ENCODE measurements at regions not wholly inside any gene's neighbourhood (a gene's known extent, or its start where the extent isn't known, plus 50 kb on each side); places are given as distances from the start of the nearest gene placed in this dataset.

DNA sequence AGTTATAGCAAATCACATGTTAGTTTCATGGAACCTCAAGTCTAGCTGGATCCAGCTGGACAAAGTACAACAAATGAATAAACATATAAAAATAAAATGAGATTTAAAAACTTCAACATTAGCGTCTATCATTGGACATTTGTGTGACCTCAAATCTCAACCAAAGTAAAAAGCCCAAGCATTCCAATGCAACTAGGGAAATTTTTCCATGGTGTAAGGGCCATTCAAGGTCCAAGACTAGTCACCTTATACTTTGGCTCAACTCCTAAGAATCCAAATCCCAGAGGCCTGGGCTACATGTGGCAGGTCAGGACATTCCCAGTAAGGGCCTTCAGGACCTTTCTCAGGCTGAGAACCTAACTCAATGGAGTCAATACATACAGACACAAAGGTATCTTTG is 137.4 kb upstream of the DMAC1 start:
- TF ChIP-seq POLR2A (IDR thresholded peaks at IDR 0.05; ENCODE audit: extremely low read depth, insufficient read length): no peak
- TF ChIP-seq, protein P1, sequence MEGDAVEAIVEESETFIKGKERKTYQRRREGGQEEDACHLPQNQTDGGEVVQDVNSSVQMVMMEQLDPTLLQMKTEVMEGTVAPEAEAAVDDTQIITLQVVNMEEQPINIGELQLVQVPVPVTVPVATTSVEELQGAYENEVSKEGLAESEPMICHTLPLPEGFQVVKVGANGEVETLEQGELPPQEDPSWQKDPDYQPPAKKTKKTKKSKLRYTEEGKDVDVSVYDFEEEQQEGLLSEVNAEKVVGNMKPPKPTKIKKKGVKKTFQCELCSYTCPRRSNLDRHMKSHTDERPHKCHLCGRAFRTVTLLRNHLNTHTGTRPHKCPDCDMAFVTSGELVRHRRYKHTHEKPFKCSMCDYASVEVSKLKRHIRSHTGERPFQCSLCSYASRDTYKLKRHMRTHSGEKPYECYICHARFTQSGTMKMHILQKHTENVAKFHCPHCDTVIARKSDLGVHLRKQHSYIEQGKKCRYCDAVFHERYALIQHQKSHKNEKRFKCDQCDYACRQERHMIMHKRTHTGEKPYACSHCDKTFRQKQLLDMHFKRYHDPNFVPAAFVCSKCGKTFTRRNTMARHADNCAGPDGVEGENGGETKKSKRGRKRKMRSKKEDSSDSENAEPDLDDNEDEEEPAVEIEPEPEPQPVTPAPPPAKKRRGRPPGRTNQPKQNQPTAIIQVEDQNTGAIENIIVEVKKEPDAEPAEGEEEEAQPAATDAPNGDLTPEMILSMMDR (IDR thresholded peaks at IDR 0.05; ENCODE audit: low read depth, low read length): no peak
- no peak for TF ChIP-seq MAX (IDR thresholded peaks at IDR 0.05; ENCODE audit: low read depth, low read length)

Data from NB4 (cell line).